ENCODE measurements at regions not wholly inside any gene's neighbourhood (a gene's known extent, or its start where the extent isn't known, plus 50 kb on each side); places are given as distances from the start of the nearest gene placed in this dataset.
"Not testable (repeated sequence)": the region's sequence is repeated elsewhere in the genome, so short reads cannot be mapped to it uniquely, and the experiment has no call there.

DNA sequence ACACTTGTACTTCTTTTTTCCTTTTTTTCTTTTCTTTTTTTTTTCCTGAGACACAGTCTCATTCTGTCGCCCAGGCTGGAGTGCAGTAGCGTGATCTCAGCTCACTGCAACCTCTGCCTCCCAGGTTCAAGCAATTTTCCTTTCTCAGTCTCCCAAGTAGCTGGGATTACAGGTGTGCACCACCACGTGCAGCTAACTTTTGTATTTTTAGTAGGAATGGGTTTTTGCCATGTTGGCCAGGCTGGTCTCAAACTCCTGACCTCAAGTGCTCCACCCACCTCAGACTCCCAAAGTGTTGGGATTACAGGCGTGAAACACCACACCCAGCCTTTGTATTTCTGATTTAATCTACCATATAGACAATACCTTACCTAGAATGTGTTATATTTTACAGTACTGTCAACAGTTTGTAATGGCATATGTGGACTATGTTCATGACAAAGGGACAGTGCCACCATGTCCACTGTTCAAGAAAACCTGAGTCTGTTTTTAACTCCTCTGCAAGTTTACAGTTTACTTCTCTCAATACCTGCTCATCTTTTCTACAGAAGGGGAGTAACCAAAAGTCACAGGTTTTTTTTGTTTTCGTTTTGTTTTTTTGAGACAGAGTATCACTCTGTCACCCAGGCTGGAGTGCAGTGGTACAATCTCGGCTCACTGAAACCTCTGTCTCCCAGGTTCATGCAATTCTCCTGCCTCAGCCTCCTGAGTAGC is 223.9 kb upstream of the KLF14 start:
- intact Hi-C loops (cut with micrococcal nuclease): not testable (repeated sequence)

DNA sequence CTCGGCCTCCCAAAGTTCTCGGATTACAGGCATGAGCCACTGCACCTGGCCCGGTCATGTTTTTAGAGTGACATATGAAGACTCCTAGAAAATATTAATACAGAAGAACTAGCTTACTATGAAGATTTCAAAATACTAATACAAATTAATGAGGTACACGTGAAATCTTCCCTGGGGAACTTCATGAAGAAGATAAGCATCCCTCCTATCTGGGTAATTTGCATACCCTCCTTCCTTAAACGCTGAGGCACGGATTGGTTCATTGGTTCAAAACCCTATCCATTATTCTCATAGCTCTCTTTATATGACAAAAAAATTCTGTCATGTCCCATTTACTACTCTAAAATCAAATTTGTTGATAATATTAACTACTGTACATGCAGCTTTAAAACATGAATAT is 224.8 kb upstream of the KLF14 start:
- intact Hi-C loops (cut with micrococcal nuclease): no loop called here

DNA sequence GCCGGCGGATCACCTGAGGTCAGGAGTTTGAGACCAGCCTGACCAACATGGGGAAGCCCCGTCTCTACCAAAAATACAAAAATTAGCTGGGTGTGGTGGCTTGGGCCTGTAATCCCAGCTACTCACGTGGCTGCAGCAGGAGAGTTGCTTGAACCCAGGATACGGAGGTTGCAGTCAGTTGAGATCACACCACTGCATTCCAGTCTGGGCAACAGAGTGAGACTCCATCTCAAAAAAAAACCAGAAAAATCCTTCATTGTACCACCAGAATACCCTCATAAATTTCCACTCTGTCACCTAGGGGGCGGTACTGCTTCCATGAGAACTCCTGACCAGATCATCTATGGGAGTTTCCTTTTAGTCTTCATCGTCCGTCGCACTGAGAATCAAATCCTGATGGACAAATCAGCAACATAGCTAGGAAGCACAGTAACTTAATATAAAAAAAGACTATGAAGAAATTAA is 225.8 kb upstream of the KLF14 start:
- intact Hi-C loops (cut with micrococcal nuclease): loop anchor here (1.0 to 5.0 kb wide), 6 partner anchors 11 to 1527 kb away; partner anchors contain the start of genes MKLN1, STRIP2 and UBE2H

DNA sequence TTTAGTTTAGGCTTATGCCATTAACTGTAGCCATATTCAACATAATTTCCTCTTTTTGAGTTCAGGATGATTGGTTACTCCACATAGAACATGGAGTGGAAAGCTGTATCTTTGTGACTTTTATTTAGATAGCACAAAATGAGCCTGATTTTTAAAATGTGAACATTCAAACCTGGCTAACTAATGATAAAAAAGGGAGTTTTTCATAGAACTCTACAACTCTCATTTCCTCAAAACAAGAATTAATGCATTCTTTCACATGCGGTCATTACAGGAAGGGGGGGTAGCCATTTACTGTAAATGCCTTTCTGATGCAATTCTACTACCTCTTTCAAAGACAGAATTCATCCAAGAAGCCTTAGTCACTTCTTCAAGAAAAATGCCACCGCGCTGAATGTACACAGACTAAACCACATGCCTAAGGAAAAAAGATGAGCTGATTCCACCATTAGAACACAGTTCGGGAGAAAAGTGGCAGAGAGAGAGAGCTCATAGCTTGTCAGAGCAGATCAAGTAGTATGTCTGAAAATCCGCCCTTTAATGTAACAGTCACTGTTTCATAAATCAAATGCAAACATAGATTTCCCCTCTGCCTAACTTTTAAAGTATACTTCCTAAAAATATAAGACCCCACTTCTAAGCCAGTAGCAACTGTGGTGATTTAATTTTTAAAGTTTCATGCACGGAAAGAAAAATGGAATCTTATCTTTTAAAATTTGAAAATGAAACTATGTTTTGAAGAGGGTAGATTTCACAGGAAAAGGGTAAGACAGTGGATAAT is 226.4 kb upstream of the KLF14 start:
- intact Hi-C loops (cut with micrococcal nuclease): loop anchor here (1.0 to 5.0 kb wide), 6 partner anchors 12 to 1528 kb away; partner anchors contain the start of genes MKLN1, STRIP2 and UBE2H

DNA sequence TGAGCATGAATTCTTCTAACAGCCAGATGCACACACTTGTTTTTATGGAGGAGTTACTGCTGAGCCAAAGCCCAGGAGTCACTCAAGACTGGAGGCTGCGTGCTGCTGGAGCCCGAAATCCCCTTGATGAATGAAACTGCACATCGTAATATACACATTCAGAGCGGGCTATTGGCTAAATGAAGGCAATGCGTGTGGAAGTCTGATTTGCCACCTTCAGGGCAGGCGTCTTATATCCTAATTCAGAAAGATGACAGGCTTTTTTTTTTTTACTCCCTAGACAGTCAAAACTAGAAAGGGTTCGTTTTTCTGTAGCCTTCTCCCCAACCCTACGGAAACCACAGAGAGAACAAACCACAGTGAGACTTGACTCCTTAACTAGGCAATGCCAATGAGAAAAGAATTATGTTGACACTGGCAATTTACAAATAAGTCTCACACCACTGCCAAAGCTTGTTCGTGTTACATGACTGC is 227.2 kb upstream of the KLF14 start:
- intact Hi-C loops (cut with micrococcal nuclease): loop anchor here (1.0 to 5.0 kb wide), 19 partner anchors 10 to 1529 kb away; partner anchors contain the start of genes KLHDC10, MKLN1, STRIP2 and UBE2H

DNA sequence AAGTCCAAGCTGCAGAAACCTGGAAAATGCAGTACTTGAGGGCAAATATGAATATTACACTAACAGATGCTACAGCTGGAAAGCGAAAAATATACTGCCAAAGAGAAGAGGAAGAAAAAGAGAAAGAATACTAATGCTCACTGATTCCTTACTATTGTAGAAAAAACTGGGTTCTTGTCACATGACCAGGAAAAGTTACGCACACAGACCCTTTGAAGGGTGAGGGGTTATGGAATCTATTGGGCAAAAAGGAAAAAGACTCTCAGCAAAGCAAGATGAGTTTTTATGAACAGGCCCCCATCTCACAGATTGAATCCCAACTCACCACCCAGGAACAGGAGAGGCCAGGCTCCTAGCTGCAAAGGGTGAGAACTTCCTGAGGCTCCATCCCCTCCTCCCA is 228.1 kb upstream of the KLF14 start:
- intact Hi-C loops (cut with micrococcal nuclease): loop anchor here (5.0 kb wide), 3 partner anchors 365 to 1530 kb away; partner anchors contain the start of genes MKLN1 and STRIP2

DNA sequence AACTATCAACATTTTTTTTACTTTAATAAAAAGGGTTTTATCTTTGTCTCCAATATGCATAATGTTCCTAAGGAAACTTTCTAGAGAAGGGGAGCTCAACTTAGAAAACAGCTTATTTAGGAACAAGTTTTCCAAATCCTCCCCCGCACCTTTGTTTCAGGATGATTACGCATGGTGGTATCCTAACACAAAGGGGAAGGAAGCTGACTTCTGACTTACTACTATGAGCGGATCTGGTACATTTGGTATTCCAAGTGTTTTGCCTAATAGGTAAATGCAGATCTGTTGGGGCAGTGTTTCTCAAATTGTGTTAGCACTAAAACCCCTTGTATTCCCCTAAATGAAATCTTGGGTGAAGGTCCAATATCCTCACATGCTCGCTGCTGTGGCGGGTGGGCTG is 229.3 kb upstream of the KLF14 start:
- intact Hi-C loops (cut with micrococcal nuclease): loop anchor here (5.0 kb wide), 3 partner anchors 364 to 1531 kb away; partner anchors contain the start of genes MKLN1 and STRIP2

DNA sequence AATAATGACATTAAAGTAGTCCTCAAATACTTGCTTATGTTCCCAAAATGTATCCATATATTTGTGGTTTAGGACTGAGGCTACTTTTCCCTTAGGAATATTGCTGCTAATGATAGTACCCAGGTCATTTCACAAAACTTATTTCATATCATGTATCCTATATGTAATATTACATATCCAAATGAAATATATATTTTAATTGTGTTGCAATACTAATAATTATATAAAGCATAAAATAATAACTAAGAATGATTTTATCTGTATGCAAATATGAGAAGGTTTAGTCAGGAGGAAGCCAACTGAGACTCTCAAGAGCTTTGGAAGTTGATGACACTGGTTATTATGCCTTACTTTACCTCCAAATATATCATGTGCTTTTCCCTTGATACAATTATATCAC is 231.5 kb upstream of the KLF14 start:
- intact Hi-C loops (cut with micrococcal nuclease): no loop called here

DNA sequence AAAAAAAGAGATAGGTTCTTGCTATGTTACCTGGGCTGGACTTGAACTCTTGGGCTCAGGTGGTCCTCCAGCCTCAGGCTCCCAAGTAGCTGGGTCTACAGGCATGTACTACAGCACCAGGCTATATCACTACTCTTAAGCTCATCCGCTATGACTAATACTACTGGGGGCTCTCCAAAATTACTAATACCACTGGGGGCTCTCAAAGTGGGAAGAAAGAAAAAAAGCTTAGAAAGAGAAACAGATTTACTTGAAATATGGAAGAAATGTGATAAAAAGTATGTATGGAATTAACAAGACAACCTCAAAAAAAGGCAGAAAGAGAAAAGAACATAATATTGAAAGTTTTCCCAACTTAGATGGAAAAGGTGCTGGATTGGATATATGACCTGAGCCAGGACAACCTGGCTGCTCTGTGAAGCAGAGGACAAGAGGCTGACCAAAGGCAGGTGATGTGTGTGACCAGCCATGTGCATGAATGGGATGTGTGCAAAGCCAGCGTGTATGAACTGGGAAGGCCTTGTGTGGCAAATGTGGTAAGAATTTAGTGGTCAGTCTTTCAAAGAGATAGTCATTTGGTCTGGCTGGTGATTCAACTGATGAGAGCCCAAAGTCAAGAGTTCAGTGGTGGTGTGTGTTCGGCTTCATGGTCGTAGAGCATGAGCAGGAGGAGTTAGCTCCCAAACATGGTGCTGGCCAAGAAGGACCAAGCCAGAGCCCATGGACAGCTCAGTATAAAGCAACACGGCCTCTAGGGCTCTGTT is 232.4 kb upstream of the KLF14 start:
- intact Hi-C loops (cut with micrococcal nuclease): no loop called here

DNA sequence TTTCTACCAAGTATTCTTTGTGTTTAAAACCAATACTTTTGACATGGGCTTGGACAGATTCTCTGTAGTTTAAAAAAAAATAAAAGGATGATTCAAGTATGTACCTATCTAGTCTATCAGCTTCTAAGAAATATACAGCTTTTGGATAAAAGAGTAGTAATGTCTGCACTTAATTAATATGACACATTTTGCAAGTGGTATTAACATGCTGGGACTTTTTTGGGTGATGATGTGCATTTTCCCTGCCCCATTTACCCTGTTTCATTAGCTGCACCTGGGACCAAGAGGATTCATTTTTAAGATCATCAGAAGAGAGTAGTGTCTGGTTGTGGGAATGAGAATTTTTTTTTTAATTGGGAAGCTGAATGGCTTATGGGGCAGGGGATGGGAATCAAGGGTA is 236.2 kb upstream of the KLF14 start:
- intact Hi-C loops (cut with micrococcal nuclease): no loop called here

DNA sequence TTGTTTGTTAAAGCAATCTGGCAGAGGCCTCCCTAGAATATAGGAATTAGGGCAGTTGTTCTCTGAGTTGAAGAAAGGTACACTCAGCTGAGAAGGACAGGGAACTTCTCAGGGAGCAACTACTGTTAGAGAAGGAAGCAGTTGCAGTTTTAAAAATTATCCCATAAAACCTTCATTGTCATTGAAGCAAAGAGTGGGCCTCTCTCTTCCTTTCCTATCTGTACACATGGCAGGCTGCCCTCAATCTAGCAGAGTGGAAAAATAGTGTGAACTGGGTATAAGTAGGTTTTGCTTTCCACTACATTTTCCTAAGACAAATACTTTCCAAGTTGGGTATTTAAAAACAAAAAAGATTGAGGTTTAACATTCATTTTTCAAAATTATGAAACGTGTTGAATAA is 236.7 kb upstream of the KLF14 start:
- intact Hi-C loops (cut with micrococcal nuclease): loop anchor here (1.0 kb wide), 1 partner anchor 9 kb away; no protein-coding TSS in a partner anchor

DNA sequence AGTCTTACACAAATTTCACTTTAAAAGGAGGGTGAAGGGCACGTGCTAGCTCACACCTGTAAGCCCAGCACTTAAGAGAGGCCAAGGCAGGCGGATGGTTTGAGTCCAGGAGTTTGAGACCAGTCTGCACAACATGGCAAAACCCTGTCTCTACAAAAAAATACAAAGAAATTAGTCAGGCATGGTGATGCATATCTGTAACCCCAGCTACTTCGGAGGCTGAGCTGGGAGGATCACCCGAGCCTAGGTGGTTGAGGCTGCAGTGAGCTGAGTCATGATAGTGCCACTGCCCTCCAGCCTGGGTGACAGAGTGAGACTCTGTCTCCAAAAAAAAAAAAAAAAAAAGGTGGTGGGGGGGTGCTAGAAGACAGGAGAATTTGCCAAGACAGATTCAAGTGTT is 237.3 kb upstream of the KLF14 start:
- intact Hi-C loops (cut with micrococcal nuclease): loop anchor here (1.0 kb wide), 1 partner anchor 10 kb away; no protein-coding TSS in a partner anchor

DNA sequence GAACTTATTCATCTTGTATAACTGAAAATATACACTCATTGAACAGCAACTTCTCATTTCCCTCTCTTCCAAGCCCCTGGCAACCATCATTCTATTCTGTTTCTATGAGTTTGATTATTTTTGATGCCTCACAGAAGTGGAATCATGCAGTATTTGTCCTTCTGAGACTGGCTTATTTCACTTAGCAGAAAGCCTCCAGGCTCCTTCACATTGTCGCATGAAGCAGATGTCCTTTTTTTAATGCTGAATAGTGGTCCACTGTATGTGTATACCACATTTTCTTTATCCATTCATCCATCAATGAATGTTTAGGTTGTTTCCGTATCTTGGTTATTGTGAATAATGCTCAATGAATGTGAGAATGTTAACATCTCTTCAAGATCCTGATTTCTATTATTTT is 238.2 kb upstream of the KLF14 start:
- intact Hi-C loops (cut with micrococcal nuclease): no loop called here

DNA sequence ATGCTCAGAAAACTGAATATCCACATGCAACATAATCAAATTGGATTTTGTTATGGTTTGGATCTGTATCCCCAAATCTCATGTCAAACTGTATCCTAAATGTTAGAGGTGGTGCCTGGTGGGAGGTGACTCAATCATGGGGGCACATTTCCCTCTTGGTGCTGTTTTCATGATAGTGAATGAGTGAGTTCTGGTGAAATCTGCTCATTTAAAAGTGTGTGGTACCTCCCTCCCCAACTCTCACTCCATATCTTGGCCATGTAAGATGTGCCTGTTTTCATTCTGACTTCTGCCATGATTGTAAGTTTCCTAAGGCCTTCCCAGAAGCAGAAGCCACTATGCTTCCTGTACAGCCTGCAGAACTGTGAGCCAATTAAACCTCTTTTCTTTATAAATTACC is 239.6 kb upstream of the KLF14 start:
- intact Hi-C loops (cut with micrococcal nuclease): loop anchor here (1.0 kb wide), 1 partner anchor 9 kb away; no protein-coding TSS in a partner anchor

DNA sequence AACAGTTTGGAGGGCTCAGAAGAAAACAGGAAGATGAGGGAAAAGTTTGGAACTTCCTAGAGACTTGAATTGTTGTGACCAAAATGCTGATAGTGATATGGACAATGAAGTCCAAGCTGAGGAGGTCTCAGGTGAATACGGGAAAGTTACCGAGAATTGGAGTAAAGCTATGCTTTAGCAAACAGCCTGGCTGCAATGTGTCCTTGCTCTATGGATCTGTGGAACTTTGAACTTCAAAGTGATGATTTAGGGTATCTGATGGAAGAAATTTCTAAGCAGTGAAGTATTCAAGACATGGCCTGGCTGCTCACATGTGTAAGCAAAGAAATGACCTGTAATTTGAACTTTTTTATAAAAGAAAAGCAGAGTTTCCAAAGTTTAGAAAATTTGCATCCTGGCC is 240.2 kb upstream of the KLF14 start:
- intact Hi-C loops (cut with micrococcal nuclease): no loop called here

DNA sequence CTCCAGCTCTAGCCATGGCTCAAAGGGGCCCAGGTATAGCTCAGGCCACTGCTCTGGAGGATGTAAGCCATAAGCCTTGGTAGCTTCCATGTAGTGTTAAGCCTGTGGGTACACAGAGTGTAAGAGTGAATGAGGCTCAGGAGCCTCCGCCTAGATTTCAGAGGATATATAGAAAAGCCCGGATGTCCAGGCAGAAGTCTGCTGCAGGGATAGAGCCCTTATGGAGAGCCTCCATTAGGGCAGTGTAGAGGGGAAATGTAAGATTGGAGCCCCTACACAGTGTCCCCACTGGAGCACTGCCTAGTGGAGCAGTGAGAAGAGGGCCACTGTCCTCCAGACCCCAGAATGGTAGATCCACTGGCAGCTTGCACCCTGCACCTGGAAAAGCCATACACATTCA is 240.8 kb upstream of the KLF14 start:
- intact Hi-C loops (cut with micrococcal nuclease): no loop called here

DNA sequence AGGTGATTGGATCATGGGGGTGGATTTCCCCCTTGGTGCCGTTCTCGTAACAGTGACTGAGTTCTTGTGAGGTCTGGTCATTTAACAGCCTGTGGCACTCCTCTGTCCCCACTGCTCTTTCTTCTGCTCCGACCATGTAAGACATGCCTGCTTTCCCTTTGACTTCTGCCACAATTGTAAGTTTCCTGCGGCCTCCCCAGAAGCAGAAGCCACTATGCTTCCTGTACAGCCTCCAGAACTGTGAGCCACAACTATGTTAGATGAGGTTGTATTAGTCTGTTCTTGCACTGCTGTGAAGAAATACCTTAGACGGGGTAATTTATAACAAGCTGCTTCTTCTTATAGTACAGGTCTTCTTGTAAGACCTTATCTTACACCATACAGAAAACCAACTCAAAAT is 241.7 kb upstream of the KLF14 start:
- intact Hi-C loops (cut with micrococcal nuclease): no loop called here

DNA sequence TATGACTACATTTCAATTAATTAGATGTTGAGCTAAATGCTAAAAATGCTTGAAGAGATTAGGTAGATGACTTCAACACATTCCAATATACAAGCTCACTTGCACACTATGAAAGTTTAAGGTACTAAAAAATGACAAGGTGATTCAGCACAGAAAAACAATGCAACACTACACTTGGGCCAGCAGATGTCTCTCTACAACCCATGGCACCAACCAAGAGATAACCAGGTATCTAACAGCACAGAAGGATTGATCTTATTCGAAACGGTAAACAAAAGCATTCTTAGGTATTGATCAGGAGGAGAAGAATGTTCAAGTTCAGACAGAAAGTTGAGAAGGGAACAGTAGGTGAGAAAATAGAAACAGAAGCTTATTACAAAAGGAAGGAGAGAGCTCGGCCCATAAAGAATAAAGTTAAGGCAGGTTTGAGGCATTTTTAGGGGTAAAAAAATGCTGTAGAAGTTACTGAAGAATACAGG is 248.2 kb upstream of the KLF14 start:
- intact Hi-C loops (cut with micrococcal nuclease): loop anchor here (1.0 to 2.0 kb wide), 8 partner anchors 9 to 531 kb away; no protein-coding TSS in a partner anchor

DNA sequence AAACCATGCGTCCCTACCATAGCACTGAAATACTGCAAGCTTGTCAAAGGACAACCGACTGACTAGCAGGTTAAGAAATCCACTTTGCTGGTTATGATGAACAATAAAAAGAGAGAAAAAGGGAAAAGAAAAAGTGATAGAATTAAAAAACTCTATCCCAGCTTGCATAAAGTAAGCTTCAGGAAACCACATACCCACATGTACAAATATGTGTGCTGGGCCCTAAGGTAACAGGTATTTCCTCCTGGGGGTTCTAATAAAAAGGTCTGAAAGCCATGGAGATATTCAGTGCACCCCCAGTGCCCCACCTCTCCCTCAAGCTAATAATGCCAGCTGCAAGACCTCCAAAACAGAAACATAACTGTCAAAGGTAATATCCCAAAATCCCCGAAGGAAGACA is 248.6 kb upstream of the KLF14 start:
- intact Hi-C loops (cut with micrococcal nuclease): loop anchor here (1.0 to 2.0 kb wide), 8 partner anchors 9 to 531 kb away; no protein-coding TSS in a partner anchor

DNA sequence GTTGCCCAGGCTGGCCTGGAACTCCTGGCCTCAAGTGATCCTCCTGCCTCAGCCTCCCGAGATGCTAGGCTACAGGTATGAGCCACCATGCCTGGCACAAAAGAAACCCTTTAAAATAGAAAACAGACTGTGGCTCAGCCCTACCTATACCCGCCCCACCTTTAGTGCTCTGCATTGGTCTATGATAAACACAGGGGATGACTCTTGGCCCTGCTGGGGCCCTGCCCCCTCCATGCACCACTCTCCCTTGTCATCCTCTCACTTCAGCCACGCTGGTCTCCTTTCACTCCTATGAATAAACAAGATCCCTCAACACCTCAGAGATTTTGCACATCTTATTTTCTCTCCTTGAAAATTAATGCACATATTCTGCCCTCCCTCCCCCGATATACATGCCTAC is 251.4 kb upstream of the KLF14 start:
- intact Hi-C loops (cut with micrococcal nuclease): no loop called here

DNA sequence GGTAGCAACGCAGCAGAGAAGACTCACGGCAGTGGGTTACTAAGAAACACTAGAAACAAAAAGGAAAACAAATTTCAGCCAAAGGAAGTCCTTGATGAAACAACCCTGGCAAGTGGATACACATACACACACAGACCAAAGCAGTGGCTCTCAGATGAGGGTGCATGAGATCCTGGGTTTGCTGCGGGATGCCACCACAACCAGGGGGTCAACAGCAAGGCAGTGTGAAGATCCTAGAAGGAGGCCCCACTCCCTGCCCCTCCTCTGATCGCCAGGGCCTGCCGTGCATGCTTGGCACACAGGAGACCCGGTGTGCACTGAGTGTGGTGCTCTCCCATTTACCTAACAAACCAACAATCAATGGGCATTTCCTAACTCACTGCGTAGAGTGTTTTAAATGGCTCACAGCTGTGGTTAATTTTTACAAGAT is 252.3 kb upstream of the KLF14 start:
- intact Hi-C loops (cut with micrococcal nuclease): loop anchor here (1.0 kb wide), 1 partner anchor 11 kb away; no protein-coding TSS in a partner anchor
